Right ventricle myocardium inferior (tissue), 1 donor: ENCODE measurements at regions not wholly inside any gene's neighbourhood (a gene's known extent, or its start where the extent isn't known, plus 50 kb on each side); places are given as distances from the start of the nearest gene placed in this dataset.

ENCODE experiments used
- ATAC-seq: fragments of 200-7000 bp; cut with Tn5 transposase; one replicate; pipeline ENCODE4 v1.9.1; 2020; ENCODE audit warnings: mild to moderate bottlenecking, moderate library complexity
- DNase-seq: peaks from one replicate; pipeline ENCODE4 v3.0.0; 2021; ENCODE audit errors: missing footprints
- intact Hi-C: fragments of 100-400 bp; cut with DNase I; formaldehyde crosslinking; loops from one replicate; pipeline ENCODE4 v1.11.0; 2022
- donor health status: DM: no; HTN: yes; CAD: no; lungs with severe emphysema.

- intact Hi-C loops = loop anchor here (10.0 kb wide), 1 partner anchor 140 kb away; no protein-coding TSS in a partner anchor
- ATAC-seq (peak; percentile 35), DNase-seq (peak; percentile 42)
Measured at GRCh38 chr3:99544786-99545281, 93.6 kb upstream of the COL8A1 start.

- DNase-seq = no peak
- intact Hi-C loops = loop anchor here (10.0 kb wide), 1 partner anchor 141 kb away; no protein-coding TSS in a partner anchor
- no peak for ATAC-seq
Measured at GRCh38 chr3:99543796-99544195, 94.6 kb upstream of the COL8A1 start.

- ATAC-seq (no peak), DNase-seq (no peak)
- intact Hi-C loops = loop anchor here (10.0 kb wide), 1 partner anchor 142 kb away; no protein-coding TSS in a partner anchor
Measured at GRCh38 chr3:99542767-99543518, 95.5 kb upstream of the COL8A1 start.

GRCh38 chr3:99541181-99541580, 97.2 kb upstream of the COL8A1 start:
- DNase-seq = no peak
- no peak for ATAC-seq
- intact Hi-C loops = loop anchor here (10.0 kb wide), 1 partner anchor 144 kb away; no protein-coding TSS in a partner anchor

GRCh38 chr3:99537416-99537815, 101.0 kb upstream of the COL8A1 start:
- intact Hi-C loops = loop anchor here (10.0 kb wide), 1 partner anchor 513 kb away; no protein-coding TSS in a partner anchor
- ATAC-seq = no peak
- DNase-seq = no peak

- no peak for DNase-seq
- intact Hi-C loops = loop anchor here (10.0 kb wide), 1 partner anchor 512 kb away; no protein-coding TSS in a partner anchor
- ATAC-seq = peak; percentile 16
Measured at GRCh38 chr3:99536555-99537314, 101.7 kb upstream of the COL8A1 start.

GRCh38 chr3:99534951-99535704, 103.3 kb upstream of the COL8A1 start:
- DNase-seq (no peak), ATAC-seq (no peak)
- intact Hi-C loops = loop anchor here (10.0 kb wide), 1 partner anchor 510 kb away; no protein-coding TSS in a partner anchor

- intact Hi-C loops = loop anchor here (2.0 to 10.0 kb wide), 2 partner anchors 33 to 507 kb away; no protein-coding TSS in a partner anchor
- ATAC-seq = peak; percentile 69
Measured at GRCh38 chr3:99532246-99532645, 106.1 kb upstream of the COL8A1 start.

GRCh38 chr3:99529265-99529664, 109.1 kb upstream of the COL8A1 start:
- no peak for DNase-seq
- ATAC-seq = no peak
- intact Hi-C loops = no loop called here

More at GRCh38 chr3:99532246-99532645, 106.1 kb upstream of the COL8A1 start:
- peak; percentile 16 for DNase-seq

GRCh38 chr3:99526921-99527320, 111.5 kb upstream of the COL8A1 start:
- DNase-seq = no peak
- no peak for ATAC-seq
- intact Hi-C loops = no loop called here

GRCh38 chr3:99524559-99524958, 113.8 kb upstream of the COL8A1 start:
- DNase-seq = no peak
- ATAC-seq = no peak
- intact Hi-C loops = no loop called here

GRCh38 chr3:99523431-99524127, 114.8 kb upstream of the COL8A1 start:
- ATAC-seq = no peak
- DNase-seq = no peak
- intact Hi-C loops = no loop called here

GRCh38 chr3:99522147-99522546, 116.2 kb upstream of the COL8A1 start:
- DNase-seq (no peak), ATAC-seq (no peak)
- intact Hi-C loops = no loop called here

GRCh38 chr3:99521551-99521950, 116.8 kb upstream of the COL8A1 start:
- ATAC-seq = no peak
- intact Hi-C loops = no loop called here

GRCh38 chr3:99520513-99520912, 117.9 kb upstream of the COL8A1 start:
- no peak for DNase-seq
- intact Hi-C loops = no loop called here
- no peak for ATAC-seq

More at GRCh38 chr3:99521551-99521950, 116.8 kb upstream of the COL8A1 start:
- no peak for DNase-seq

- no peak for DNase-seq
- intact Hi-C loops = no loop called here
Measured at GRCh38 chr3:99516936-99517335, 121.5 kb upstream of the COL8A1 start.

GRCh38 chr3:99515891-99516290, 122.5 kb upstream of the COL8A1 start:
- intact Hi-C loops = no loop called here
- no peak for ATAC-seq

More at GRCh38 chr3:99516936-99517335, 121.5 kb upstream of the COL8A1 start:
- no peak for ATAC-seq

GRCh38 chr3:99509224-99509623, 129.2 kb upstream of the COL8A1 start:
- ATAC-seq (no peak), DNase-seq (no peak)
- intact Hi-C loops = loop anchor here (10.0 kb wide), 1 partner anchor 126 kb away; the partner anchor contains the start of gene COL8A1

More at GRCh38 chr3:99515891-99516290, 122.5 kb upstream of the COL8A1 start:
- DNase-seq = no peak
